ENCODE measurements at regions not wholly inside any gene's neighbourhood (a gene's known extent, or its start where the extent isn't known, plus 50 kb on each side); places are given as distances from the start of the nearest gene placed in this dataset.
"Not testable (repeated sequence)": the region's sequence is repeated elsewhere in the genome, so short reads cannot be mapped to it uniquely, and the experiment has no call there.

DNA sequence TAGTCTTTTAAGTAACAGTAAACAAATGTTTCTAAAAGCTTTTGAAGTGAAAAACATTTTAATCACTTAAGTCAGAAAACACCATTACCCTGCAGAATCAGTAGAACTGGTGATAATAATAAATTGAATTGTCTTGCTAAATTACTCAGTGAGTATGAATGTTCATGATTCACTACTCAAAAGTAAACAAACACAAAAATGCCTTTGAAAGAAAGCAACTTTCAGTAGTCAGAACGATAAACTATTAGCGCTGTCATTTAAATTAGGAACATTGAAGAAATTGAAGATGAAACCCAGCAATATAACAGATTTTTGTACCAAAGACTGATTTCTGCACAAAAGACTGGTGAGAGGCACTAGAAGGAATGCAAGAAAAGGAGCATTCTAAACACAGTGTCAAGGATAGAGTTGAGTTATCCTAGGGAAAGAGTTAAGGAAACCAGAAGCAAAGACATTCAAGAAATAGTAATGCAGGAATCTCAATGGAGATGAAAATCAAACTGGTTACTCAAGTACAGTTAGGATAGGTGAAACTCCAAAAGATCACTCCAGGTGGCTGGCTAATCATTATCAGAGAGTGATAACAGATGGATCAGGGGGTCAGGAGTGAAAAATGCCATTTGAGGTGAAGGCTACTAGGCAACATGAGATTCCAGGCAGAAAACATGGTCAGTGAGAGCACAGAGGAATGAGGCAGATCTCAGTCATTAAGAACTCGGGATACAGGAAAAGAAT lies 77.4 kb upstream of the ALG10 start:
- intact Hi-C loops (cut with DNase I), result no loop called here
- no peak for ATAC-seq

DNA sequence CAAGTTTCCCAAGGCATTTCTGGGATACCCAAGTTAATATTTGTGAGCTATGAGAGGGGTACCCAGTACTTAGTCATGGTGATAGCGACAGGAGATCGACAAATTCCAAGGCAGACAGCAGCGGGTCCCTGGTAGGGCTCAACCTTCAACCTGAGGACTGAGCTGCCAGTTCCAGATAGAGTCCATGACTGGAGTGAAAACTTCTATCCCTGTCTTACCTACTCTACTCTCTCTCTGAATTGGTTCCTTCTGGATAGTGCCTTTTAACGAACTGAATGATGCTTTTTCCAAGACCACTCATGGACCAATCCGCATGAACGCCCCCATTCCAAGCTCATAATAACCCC lies 76.9 kb upstream of the ALG10 start:
- intact Hi-C loops (cut with DNase I), result no loop called here
- DNase-seq (ENCODE audit: missing footprints) (no peak), ATAC-seq (no peak)

More for the DNA sequence above, 77.4 kb upstream of the ALG10 start:
- DNase-seq (ENCODE audit: missing footprints), result no peak

DNA sequence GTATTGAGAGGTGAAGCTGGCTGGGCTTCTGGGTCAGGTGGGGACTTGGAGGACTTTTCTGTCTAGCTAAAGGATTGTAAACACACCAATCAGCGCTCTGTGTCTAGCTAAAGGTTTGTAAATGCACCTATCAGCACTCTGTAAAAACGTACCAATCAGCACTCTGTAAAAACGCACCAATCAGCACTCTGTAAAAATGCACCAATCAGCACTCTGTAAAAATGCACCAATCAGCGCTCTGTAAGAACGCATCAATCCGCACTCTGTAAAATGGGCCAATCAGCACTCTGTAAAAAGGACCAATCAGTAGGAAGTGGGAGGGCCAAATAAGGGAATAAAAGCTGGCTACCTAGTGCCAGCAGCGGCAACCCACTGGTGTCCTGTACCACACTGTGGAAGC lies 56.1 kb upstream of the ALG10 start:
- intact Hi-C loops (cut with DNase I); DNase-seq (ENCODE audit: missing footprints); ATAC-seq: not testable (repeated sequence)

DNA sequence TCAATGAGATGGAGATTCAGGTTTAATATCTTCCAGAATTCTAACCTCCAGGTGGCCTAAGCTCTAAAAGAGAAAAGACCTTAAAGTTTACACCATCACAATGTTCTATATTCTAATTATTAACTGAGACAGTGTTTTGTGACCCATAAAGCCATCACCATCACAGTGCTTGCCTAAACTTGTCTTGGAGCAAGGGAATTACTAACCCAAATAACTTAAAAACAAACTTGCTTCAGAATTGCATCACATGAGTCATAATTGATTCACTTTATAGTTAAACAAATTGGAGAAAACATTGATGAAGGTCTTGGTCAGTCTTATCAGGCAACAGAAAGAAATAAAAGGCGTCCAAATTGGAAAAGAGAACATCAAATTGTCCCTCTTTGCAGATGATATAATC lies 54.5 kb upstream of the ALG10 start:
- no peak for DNase-seq (ENCODE audit: missing footprints)
- ATAC-seq, result no peak
- intact Hi-C loops (cut with DNase I), result no loop called here

Data from Right ventricle myocardium inferior (tissue), 1 donor.